Sigmoid colon (tissue), 4 donors: ENCODE measurements at regions not wholly inside any gene's neighbourhood (a gene's known extent, or its start where the extent isn't known, plus 50 kb on each side); places are given as distances from the start of the nearest gene placed in this dataset.

Source experiments
- EP300 ChIP-seq, 4 donors: sonication (generic); formaldehyde crosslinking; IDR thresholded peaks; one replicate each; pipeline ENCODE4 v1.6.1; 2017; ENCODE audit warnings: antibody characterized with exemption in 4 of 4
- POLR2A ChIP-seq, 2 donors: fragments of 450-650 bp; IDR thresholded peaks; one replicate each; pipeline ENCODE4 v1.6.1; 2016; ENCODE audit warnings: antibody characterized with exemption in 2 of 2, mild to moderate bottlenecking in 2 of 2, moderate library complexity in 2 of 2
- TF ChIP-seq, protein P1 (sequence below), 4 experiments: fragments of 450-650 bp in 3 of 4; fragments of 200-600 bp in 1 of 4; IDR thresholded peaks; one replicate each; pipeline ENCODE4 v1.5.1; 2016 to 2019; ENCODE audit warnings: antibody characterized with exemption in 4 of 4, mild to moderate bottlenecking in 3 of 4, moderate library complexity in 2 of 4

GRCh38 chr17:70988622-70989021 is 819.3 kb downstream of the KCNJ2 start:
- TF ChIP-seq, protein P1, sequence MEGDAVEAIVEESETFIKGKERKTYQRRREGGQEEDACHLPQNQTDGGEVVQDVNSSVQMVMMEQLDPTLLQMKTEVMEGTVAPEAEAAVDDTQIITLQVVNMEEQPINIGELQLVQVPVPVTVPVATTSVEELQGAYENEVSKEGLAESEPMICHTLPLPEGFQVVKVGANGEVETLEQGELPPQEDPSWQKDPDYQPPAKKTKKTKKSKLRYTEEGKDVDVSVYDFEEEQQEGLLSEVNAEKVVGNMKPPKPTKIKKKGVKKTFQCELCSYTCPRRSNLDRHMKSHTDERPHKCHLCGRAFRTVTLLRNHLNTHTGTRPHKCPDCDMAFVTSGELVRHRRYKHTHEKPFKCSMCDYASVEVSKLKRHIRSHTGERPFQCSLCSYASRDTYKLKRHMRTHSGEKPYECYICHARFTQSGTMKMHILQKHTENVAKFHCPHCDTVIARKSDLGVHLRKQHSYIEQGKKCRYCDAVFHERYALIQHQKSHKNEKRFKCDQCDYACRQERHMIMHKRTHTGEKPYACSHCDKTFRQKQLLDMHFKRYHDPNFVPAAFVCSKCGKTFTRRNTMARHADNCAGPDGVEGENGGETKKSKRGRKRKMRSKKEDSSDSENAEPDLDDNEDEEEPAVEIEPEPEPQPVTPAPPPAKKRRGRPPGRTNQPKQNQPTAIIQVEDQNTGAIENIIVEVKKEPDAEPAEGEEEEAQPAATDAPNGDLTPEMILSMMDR (IDR thresholded peaks at IDR 0.05) = no peak
- TF ChIP-seq POLR2A (IDR thresholded peaks at IDR 0.05) (no peak), EP300 (IDR thresholded peaks at IDR 0.05) (no peak)
